22Rv1 (cell line): ENCODE measurements at regions not wholly inside any gene's neighbourhood (a gene's known extent, or its start where the extent isn't known, plus 50 kb on each side); places are given as distances from the start of the nearest gene placed in this dataset.

ENCODE experiments used
- ZFX ChIP-seq: fragments of 450-650 bp; IDR thresholded peaks from 2 replicates; pipeline ENCODE4 v1.6.1; 2017; ENCODE audit warnings: antibody characterized with exemption, borderline replicate concordance
- TF ChIP-seq, protein P1 (sequence below): fragments of 450-650 bp; IDR thresholded peaks from 2 replicates; pipeline ENCODE4 v1.5.1; 2017; ENCODE audit warnings: mild to moderate bottlenecking

DNA sequence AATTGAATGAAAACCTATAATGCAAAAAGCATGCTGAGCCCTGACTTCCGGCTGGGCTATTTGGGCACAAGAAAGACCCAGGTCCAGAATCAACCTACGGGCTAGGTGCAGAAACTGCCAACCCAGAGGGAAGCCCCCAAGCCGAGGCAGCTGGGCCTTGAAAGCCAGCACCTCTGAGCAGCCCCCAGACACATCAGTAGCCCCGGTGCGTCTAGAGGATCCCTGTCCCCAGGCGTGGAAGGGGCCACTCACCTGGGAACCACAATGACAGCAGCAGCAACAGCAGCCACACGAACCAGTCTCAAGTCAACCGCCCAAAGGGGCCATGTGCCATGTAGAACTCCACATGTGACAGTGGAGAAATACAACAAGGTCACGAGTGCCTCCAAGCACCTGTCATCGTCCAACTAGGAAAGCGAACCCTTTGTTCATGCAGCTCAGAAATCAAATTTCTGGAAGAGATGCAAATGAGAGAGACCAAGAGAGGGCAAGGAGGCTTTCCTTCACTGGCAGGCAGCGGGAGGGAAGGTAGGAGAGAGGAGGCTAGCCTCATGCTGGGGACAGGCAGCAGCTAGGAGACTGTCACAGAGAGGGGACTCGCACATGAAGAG, 57.5 kb upstream of the CHST15 start:
- TF ChIP-seq, protein P1, sequence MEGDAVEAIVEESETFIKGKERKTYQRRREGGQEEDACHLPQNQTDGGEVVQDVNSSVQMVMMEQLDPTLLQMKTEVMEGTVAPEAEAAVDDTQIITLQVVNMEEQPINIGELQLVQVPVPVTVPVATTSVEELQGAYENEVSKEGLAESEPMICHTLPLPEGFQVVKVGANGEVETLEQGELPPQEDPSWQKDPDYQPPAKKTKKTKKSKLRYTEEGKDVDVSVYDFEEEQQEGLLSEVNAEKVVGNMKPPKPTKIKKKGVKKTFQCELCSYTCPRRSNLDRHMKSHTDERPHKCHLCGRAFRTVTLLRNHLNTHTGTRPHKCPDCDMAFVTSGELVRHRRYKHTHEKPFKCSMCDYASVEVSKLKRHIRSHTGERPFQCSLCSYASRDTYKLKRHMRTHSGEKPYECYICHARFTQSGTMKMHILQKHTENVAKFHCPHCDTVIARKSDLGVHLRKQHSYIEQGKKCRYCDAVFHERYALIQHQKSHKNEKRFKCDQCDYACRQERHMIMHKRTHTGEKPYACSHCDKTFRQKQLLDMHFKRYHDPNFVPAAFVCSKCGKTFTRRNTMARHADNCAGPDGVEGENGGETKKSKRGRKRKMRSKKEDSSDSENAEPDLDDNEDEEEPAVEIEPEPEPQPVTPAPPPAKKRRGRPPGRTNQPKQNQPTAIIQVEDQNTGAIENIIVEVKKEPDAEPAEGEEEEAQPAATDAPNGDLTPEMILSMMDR: no peak
- TF ChIP-seq ZFX: no peak
